Fibroblast of pulmonary artery (primary cell): ENCODE measurements at regions not wholly inside any gene's neighbourhood (a gene's known extent, or its start where the extent isn't known, plus 50 kb on each side); places are given as distances from the start of the nearest gene placed in this dataset.

ENCODE experiments used
- DNase-seq: peaks from one replicate; pipeline ENCODE4 v3.0.0-alpha.2; 2010; ENCODE audit warnings: low read depth
- H3K4me3 ChIP-seq: replicated peaks from 2 replicates; pipeline ENCODE4 v1.5.1; 2011; ENCODE audit warnings: low read depth, mild to moderate bottlenecking, control low read depth, low read length, moderate library complexity
- TF ChIP-seq, protein P1 (sequence below): IDR thresholded peaks from 2 replicates; pipeline ENCODE4 v1.5.1; 2011; ENCODE audit warnings: mild to moderate bottlenecking, control low read depth, low read length, inconsistent platforms; ENCODE audit errors: missing control alignments

- TF ChIP-seq, protein P1, sequence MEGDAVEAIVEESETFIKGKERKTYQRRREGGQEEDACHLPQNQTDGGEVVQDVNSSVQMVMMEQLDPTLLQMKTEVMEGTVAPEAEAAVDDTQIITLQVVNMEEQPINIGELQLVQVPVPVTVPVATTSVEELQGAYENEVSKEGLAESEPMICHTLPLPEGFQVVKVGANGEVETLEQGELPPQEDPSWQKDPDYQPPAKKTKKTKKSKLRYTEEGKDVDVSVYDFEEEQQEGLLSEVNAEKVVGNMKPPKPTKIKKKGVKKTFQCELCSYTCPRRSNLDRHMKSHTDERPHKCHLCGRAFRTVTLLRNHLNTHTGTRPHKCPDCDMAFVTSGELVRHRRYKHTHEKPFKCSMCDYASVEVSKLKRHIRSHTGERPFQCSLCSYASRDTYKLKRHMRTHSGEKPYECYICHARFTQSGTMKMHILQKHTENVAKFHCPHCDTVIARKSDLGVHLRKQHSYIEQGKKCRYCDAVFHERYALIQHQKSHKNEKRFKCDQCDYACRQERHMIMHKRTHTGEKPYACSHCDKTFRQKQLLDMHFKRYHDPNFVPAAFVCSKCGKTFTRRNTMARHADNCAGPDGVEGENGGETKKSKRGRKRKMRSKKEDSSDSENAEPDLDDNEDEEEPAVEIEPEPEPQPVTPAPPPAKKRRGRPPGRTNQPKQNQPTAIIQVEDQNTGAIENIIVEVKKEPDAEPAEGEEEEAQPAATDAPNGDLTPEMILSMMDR, result no peak
- no peak for DNase-seq
- H3K4me3 ChIP-seq, result no peak overlapping the region
These were observed 451.5 kb upstream of the SLC10A2 start for GRCh38 chr13:103517768-103518102.

DNA sequence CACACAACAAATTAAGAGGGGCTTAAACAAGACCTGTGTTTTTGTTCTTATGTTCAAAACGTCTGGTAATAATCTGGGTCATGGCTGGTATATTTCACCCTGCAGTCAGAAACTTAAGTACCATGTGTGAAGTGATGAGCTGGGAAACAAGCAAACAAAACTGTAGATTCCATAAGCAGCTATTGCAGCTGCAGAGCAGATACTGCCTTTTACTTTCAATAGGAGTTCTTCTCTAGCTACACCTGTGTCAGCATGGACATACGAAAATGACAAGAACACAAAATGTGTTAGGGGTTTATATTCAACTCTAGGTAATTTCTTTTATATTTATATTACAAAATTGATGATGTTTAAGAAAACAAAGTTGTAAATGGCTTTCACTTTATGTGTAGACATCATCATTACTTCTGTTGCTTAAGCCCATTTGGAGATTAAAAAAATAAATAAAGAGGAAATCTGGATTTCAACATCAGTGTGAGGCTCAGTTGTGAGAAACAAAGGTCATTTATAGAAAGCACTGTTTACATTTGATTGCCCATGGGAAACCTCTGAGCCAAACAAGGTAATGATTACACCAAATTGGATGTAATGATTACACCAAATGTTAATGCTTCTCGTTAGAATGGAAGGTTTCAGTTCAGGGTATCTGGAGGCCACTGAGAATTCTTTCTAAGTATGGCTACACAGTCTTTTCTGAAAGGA lies 451.0 kb upstream of the SLC10A2 start:
- H3K4me3 ChIP-seq, result no peak overlapping the region
- no peak for DNase-seq
- TF ChIP-seq, protein P1, result no peak

DNA sequence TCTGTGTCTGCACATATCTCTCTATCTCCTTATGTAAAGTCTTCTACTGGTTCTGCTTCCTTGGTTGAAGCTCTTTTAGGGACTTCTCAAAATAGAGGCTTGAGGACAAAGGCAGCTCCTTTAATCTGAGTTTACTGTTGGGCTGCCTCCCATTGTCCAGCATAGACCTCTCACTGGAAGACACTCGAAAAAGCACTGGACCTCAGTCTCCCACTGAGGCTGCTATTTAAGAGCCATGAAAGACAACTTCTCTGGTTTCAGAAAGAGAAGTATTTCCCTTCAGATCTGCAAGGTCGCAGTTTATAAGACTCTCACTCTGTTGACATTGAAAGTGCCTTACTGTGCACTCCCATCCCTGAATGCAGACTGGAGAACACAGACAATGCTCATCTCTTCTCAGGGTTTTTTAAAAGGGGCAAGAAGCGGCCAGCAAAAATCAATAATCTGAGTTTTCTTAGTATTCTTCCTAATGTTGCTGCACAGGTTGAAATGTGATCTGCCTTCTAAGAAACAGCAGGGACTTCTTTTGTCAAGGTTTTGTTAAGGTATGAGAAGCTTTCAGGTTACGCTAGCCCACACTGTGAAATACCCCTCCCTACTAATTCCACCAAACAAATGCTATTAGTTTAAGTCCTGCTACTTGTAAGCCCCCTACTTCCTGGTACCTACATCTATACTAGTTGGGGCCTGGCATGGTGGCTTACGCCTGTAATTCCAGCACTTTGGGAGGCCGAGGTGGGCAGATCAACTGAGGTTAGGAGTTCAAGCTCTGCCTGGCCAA lies 450.0 kb upstream of the SLC10A2 start:
- H3K4me3 ChIP-seq, result no peak overlapping the region
- no peak for DNase-seq
- TF ChIP-seq, protein P1, result no peak

DNA sequence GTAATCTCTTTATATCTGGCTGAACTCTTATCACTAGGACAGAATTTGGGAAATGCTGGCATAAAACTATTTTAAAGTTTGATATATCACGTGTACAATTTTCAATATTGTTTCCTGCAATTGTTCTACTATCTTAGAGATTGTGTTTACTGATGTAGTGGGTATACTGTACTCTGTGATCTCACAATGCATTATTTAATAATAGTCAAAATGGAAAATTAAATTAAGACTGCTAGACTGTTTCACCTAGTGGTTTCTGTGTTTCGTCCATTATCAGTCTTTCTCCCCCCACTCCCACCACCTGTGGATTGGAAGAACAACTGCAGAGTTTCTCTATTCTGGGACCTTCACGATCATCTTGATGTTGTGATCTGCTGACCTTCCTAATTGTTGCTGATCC lies 449.2 kb upstream of the SLC10A2 start:
- TF ChIP-seq, protein P1, result no peak
- no peak overlapping the region for H3K4me3 ChIP-seq
- no peak for DNase-seq

GRCh38 chr13:103514619-103515018 lies 448.4 kb upstream of the SLC10A2 start:
- DNase-seq, result no peak
- TF ChIP-seq, protein P1, result no peak
- no peak overlapping the region for H3K4me3 ChIP-seq

DNA sequence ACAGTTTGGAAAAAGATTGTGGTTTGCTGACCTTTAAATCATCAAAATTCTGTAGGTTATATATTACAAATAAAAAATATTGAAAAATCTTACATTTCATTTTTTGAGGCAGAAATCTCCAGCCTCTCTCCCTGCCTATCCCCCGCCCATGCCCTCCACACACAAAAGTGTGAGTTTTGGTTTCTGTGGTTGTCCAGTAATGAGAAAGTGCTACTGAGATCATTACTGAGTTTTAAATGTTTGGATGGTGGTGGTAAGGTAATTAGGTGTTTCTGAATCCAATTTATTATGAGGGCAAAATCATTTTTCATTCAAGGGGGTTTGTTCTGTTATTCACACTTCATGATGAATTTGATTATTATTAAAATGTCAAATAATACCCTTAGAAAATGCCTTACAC lies 448.0 kb upstream of the SLC10A2 start:
- no peak for DNase-seq
- no peak overlapping the region for H3K4me3 ChIP-seq
- TF ChIP-seq, protein P1, result no peak
